ENCODE measurements at regions not wholly inside any gene's neighbourhood (a gene's known extent, or its start where the extent isn't known, plus 50 kb on each side); places are given as distances from the start of the nearest gene placed in this dataset.

GRCh38 chr7:13336227-13336626 is 648.8 kb downstream of the ARL4A start:
- no peak overlapping the region for H3K4me3 ChIP-seq
- TF ChIP-seq CTCF (conservative IDR thresholded peaks at IDR 0.05) (no peak), EZH2 (IDR thresholded peaks at IDR 0.05; ENCODE audit: low read depth) (no peak)
- no peaks in the 10 kb centered on the region for H3K9me3 ChIP-seq (ENCODE audit: insufficient read depth, low read depth)
- DNase-seq, result no peak
- no TSS peak for BruUV-seq (replicated peaks)
- H2AFZ ChIP-seq, result no peak overlapping the region
- H3K27me3 ChIP-seq (ENCODE audit: insufficient read depth, low read depth), result no peaks in the 10 kb centered on the region
- H3K4me1 ChIP-seq (replicated peaks; ENCODE audit: insufficient read depth), result no peaks in the 10 kb centered on the region
- H3K36me3 ChIP-seq (ENCODE audit: low read depth), result no peaks in the 10 kb centered on the region
- no peak overlapping the region for H3K4me2 ChIP-seq
- ChIA-PET POLR2A (ENCODE audit: unreplicated experiment) (no interaction called here), CTCF (no interaction called here)
- H4K20me1 ChIP-seq (ENCODE audit: insufficient read depth), result no peaks in the 10 kb centered on the region
- no peaks in the 10 kb centered on the region for H3F3A ChIP-seq (ENCODE audit: insufficient read depth, low read depth)
- H3K79me2 ChIP-seq (ENCODE audit: low read depth), result no peaks in the 10 kb centered on the region
- intact Hi-C loops (cut with micrococcal nuclease; ENCODE audit: unreplicated experiment), result no loop called here
- no peaks in the 10 kb centered on the region for H3K9me2 ChIP-seq (ENCODE audit: insufficient read depth)
- no peak overlapping the region for H3K27ac ChIP-seq

- intact Hi-C loops (cut with micrococcal nuclease; ENCODE audit: unreplicated experiment), result no loop called here
- Histone ChIP-seq H3K27ac (no peak overlapping the region), H2AFZ (no peak overlapping the region), H3K4me1 (replicated peaks; ENCODE audit: insufficient read depth) (no peaks in the 10 kb centered on the region), H3K4me2 (no peak overlapping the region), H3K79me2 (ENCODE audit: low read depth) (no peaks in the 10 kb centered on the region), H3K9me3 (ENCODE audit: insufficient read depth, low read depth) (no peaks in the 10 kb centered on the region), H3K27me3 (ENCODE audit: insufficient read depth, low read depth) (no peaks in the 10 kb centered on the region), H4K20me1 (ENCODE audit: insufficient read depth) (no peaks in the 10 kb centered on the region), H3F3A (ENCODE audit: insufficient read depth, low read depth) (no peaks in the 10 kb centered on the region), H3K36me3 (ENCODE audit: low read depth) (no peaks in the 10 kb centered on the region), H3K9me2 (ENCODE audit: insufficient read depth) (no peaks in the 10 kb centered on the region), H3K4me3 (no peak overlapping the region)
- no TSS peak for BruUV-seq (replicated peaks)
- CTCF ChIA-PET, result no interaction called here
- POLR2A ChIA-PET (ENCODE audit: unreplicated experiment), result no interaction called here
- TF ChIP-seq CTCF (conservative IDR thresholded peaks at IDR 0.05) (no peak), EZH2 (IDR thresholded peaks at IDR 0.05; ENCODE audit: low read depth) (no peak)
- DNase-seq, result no peak
These were observed 636.8 kb downstream of the ETV1 start for GRCh38 chr7:13352677-13353076.

GRCh38 chr7:13359656-13360055 is 629.8 kb downstream of the ETV1 start:
- no TSS peak for BruUV-seq (replicated peaks)
- Histone ChIP-seq H3K27me3 (ENCODE audit: insufficient read depth, low read depth) (no peaks in the 10 kb centered on the region), H3K4me2 (no peak overlapping the region), H3F3A (ENCODE audit: insufficient read depth, low read depth) (no peaks in the 10 kb centered on the region), H4K20me1 (ENCODE audit: insufficient read depth) (no peaks in the 10 kb centered on the region), H3K27ac (no peak overlapping the region), H3K79me2 (ENCODE audit: low read depth) (no peaks in the 10 kb centered on the region), H3K4me3 (no peak overlapping the region), H3K9me2 (ENCODE audit: insufficient read depth) (no peaks in the 10 kb centered on the region), H2AFZ (no peak overlapping the region), H3K36me3 (ENCODE audit: low read depth) (no peaks in the 10 kb centered on the region), H3K9me3 (ENCODE audit: insufficient read depth, low read depth) (no peaks in the 10 kb centered on the region), H3K4me1 (replicated peaks; ENCODE audit: insufficient read depth) (no peaks in the 10 kb centered on the region)
- POLR2A ChIA-PET (ENCODE audit: unreplicated experiment), result no interaction called here
- intact Hi-C loops (cut with micrococcal nuclease; ENCODE audit: unreplicated experiment), result no loop called here
- CTCF ChIA-PET, result no interaction called here
- no peak for TF ChIP-seq EZH2 (IDR thresholded peaks at IDR 0.05; ENCODE audit: low read depth)
- no peak for TF ChIP-seq CTCF (conservative IDR thresholded peaks at IDR 0.05)
- no peak for DNase-seq

Measured in PC-9 (cell line).